ENCODE measurements at regions not wholly inside any gene's neighbourhood (a gene's known extent, or its start where the extent isn't known, plus 50 kb on each side); places are given as distances from the start of the nearest gene placed in this dataset.

DNA sequence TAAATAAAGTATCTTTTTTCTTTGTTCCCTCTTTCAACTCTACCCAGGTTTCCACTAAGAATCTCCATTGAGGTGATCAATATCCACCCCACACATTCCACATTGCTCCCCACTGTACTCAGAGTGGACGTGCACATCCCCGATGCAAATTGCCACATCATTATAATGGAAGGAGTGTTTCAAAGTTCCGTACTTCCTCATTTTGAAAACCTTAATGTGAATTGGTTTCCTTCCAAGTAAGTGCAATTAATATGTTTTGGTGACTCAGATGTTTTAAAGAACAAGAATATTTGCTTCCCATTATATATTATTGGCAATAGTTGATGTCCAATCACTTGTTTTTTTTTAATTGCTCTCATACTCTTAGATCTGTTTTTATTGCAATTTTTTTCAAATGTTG is 463.6 kb downstream of the HACE1 start:
- no peak for TF ChIP-seq NR3C1 (CRISPR knock-in tag; conservative IDR thresholded peaks at IDR 0.05; ENCODE audit: low read depth)
- no peak for TF ChIP-seq SMAD4 (CRISPR knock-in tag; IDR thresholded peaks at IDR 0.05)

Data from WTC11 (cell line).